ENCODE measurements at regions not wholly inside any gene's neighbourhood (a gene's known extent, or its start where the extent isn't known, plus 50 kb on each side); places are given as distances from the start of the nearest gene placed in this dataset.

- TF ChIP-seq IRF3 (IDR thresholded peaks at IDR 0.05; ENCODE audit: low read depth, low read length) (no peak), EZH2phosphoT487 (IDR thresholded peaks at IDR 0.05; ENCODE audit: borderline replicate concordance, low read depth) (no peak)
Observed at GRCh38 chr6:46079061-46079460, 50.7 kb upstream of the ENPP4 start (continued).

Measured in SK-N-SH (cell line).